Dermis blood vessel endothelial cell (primary cell): ENCODE measurements at regions not wholly inside any gene's neighbourhood (a gene's known extent, or its start where the extent isn't known, plus 50 kb on each side); places are given as distances from the start of the nearest gene placed in this dataset.

Experiments used
- DNase-seq: peaks from one replicate; pipeline ENCODE4 v3.0.0; 2010

GRCh38 chr2:18639756-18640453 is 50.5 kb upstream of the NT5C1B start:
- no peak for DNase-seq
